Psoas muscle (tissue), 7 donors: ENCODE measurements at regions not wholly inside any gene's neighbourhood (a gene's known extent, or its start where the extent isn't known, plus 50 kb on each side); places are given as distances from the start of the nearest gene placed in this dataset.

Experiments used
- ATAC-seq, 4 donors: fragments of 200-7000 bp; cut with Tn5 transposase; one replicate each; pipeline ENCODE4 v1.9.1; 2020; ENCODE audit warnings: moderate library complexity in 3 of 4, mild to moderate bottlenecking in 2 of 4
- DNase-seq, 2 donors: peaks; one replicate each; pipeline ENCODE4 v3.0.0-alpha.2; 2020
- H3K27ac ChIP-seq: fragments of 200-600 bp; one replicate; pipeline ENCODE4 v1.8.0; 2022
- H3K27me3 ChIP-seq, 3 donors: fragments of 200-600 bp in 1 of 3; one replicate each; pipeline versions ENCODE4 v1.6.1 to v1.8.0; 2013 to 2022; ENCODE audit warnings: low read length in 2 of 3, mild to moderate bottlenecking in 2 of 3, moderate library complexity in 1 of 3; ENCODE audit not compliant: insufficient read depth in 3 of 3
- H3K36me3 ChIP-seq, 2 donors: fragments of 200-600 bp in 1 of 2; one replicate each; pipeline versions ENCODE4 v1.6.1 to v1.8.0; 2013 to 2022; ENCODE audit warnings: low read depth in 1 of 2, mild to moderate bottlenecking in 1 of 2, moderate library complexity in 1 of 2; ENCODE audit not compliant: insufficient read depth in 1 of 2
- H3K4me1 ChIP-seq: fragments of 200-600 bp; one replicate; pipeline ENCODE4 v1.8.0; 2022
- H3K4me3 ChIP-seq: fragments of 200-600 bp; one replicate; pipeline ENCODE4 v1.8.0; 2022; ENCODE audit warnings: mild to moderate bottlenecking
- H3K9me3 ChIP-seq: fragments of 200-600 bp; one replicate; pipeline ENCODE4 v1.8.0; 2022
- CTCF ChIP-seq: fragments of 200-600 bp; IDR thresholded peaks from one replicate; pipeline ENCODE4 v1.8.0; 2022; ENCODE audit warnings: antibody characterized with exemption
- WGBS, 3 donors: extraction: QIAGEN DNeasy Blood & Tissue Kit; methylation state at CpG; one replicate each; pipeline versions ENCODE4 v1.1.6 to v1.1.7; 2013; 5-methylcytosine and 5-hydroxymethylcytosine counted together
- intact Hi-C, 2 donors: fragments of 100-400 bp; cut with DNase I; formaldehyde crosslinking; loops; one replicate each; pipeline versions ENCODE4 v1.11.0 to v1.14.2; 2022
- donor health status: healthy with polysubstance abuse.
- donor health status: DM: no; HTN: no; CAD: no; lungs with moderate emphysema.
- donor health status: Bipolar disorder and iron deficiency.
- donor health status: healthy.
- donor health status: DM: yes; HTN: yes; CAD: no.
- donor health status: DM: no; HTN: no; CAD: no.
- donor health status: DM: yes; HTN: yes; CAD: no.

- 62 to 67% (median 64%) methylated on average over 3 of the region's 3 CpGs for WGBS, 3 donors
- Histone ChIP-seq H3K27ac (no peak overlapping the region), H3K27me3 (no peaks in the 10 kb centered on the region), H3K36me3 (no peaks in the 10 kb centered on the region), H3K4me1 (no peaks in the 10 kb centered on the region), H3K4me3 (no peak overlapping the region), H3K9me3 (no peaks in the 10 kb centered on the region)
- ATAC-seq, result no peak
- no peak for TF ChIP-seq CTCF
- intact Hi-C loops, result no loop called here
- no peak for DNase-seq
Measured at GRCh38 chr5:39558541-39558940, 133.8 kb upstream of the DAB2 start.

GRCh38 chr5:39555788-39556187 is 131.0 kb upstream of the DAB2 start:
- H3K4me1 ChIP-seq, result no peaks in the 10 kb centered on the region
- 66 to 76% (median 69%) methylated on average over 4 of the region's 4 CpGs for WGBS, 3 donors
- TF ChIP-seq CTCF, result no peak
- intact Hi-C loops, result no loop called here
- H3K9me3 ChIP-seq, result no peaks in the 10 kb centered on the region
- DNase-seq (no peak), ATAC-seq (no peak)
- H3K36me3 ChIP-seq, result no peaks in the 10 kb centered on the region
- H3K27me3 ChIP-seq, result no peaks in the 10 kb centered on the region
- no peak overlapping the region for H3K4me3 ChIP-seq
- H3K27ac ChIP-seq, result no peak overlapping the region

GRCh38 chr5:39547553-39548154 is 122.9 kb upstream of the DAB2 start:
- Histone ChIP-seq H3K36me3 (no peaks in the 10 kb centered on the region), H3K27ac (no peak overlapping the region), H3K4me1 (no peaks in the 10 kb centered on the region), H3K4me3 (no peak overlapping the region), H3K9me3 (no peaks in the 10 kb centered on the region), H3K27me3 (no peaks in the 10 kb centered on the region)
- DNase-seq (no peak), ATAC-seq (peak in 3 of 4 donors; percentile 40 to 74 (median 44))
- intact Hi-C loops, result loop anchor here (1.0 to 5.0 kb wide), 4 partner anchors 125 to 330 kb away; partner anchors contain the start of genes FYB1 (in 2 of the 2) and DAB2 (in 1 of the 2)
- WGBS, 3 donors, result 2% methylated on average over 9 of the region's 9 CpGs
- TF ChIP-seq CTCF, result peak; percentile 76

- H3K9me3 ChIP-seq, result no peaks in the 10 kb centered on the region
- DNase-seq (no peak), ATAC-seq (no peak)
- no peak overlapping the region for H3K27ac ChIP-seq
- intact Hi-C loops, result loop anchor here (5.0 kb wide), 3 partner anchors 123 to 328 kb away; partner anchors contain the start of genes FYB1 (in 2 of the 2) and DAB2 (in 1 of the 2)
- 67 to 75% (median 75%) methylated on average over 3 of the region's 3 CpGs for WGBS, 3 donors
- no peaks in the 10 kb centered on the region for H3K27me3 ChIP-seq
- no peak overlapping the region for H3K4me3 ChIP-seq
- no peak for TF ChIP-seq CTCF
- H3K4me1 ChIP-seq, result no peaks in the 10 kb centered on the region
- H3K36me3 ChIP-seq, result no peaks in the 10 kb centered on the region
Measured at GRCh38 chr5:39544941-39545340, 120.2 kb upstream of the DAB2 start.

GRCh38 chr5:39543335-39543734 is 118.6 kb upstream of the DAB2 start:
- no peak for ATAC-seq

More at GRCh38 chr5:39543335-39543734, 118.6 kb upstream of the DAB2 start:
- H3K4me1 ChIP-seq, result no peaks in the 10 kb centered on the region
- no peaks in the 10 kb centered on the region for H3K36me3 ChIP-seq
- H3K4me3 ChIP-seq, result no peak overlapping the region
- no peak for DNase-seq
- no peaks in the 10 kb centered on the region for H3K9me3 ChIP-seq
- no peak for TF ChIP-seq CTCF
- WGBS, 3 donors, result 69 to 75% (median 74%) methylated on average over 3 of the region's 3 CpGs
- no peak overlapping the region for H3K27ac ChIP-seq
- intact Hi-C loops, result no loop called here
- H3K27me3 ChIP-seq, result no peaks in the 10 kb centered on the region
